IMR-90 (cell line): ENCODE measurements at regions not wholly inside any gene's neighbourhood (a gene's known extent, or its start where the extent isn't known, plus 50 kb on each side); places are given as distances from the start of the nearest gene placed in this dataset.

Experiments used
- ATAC-seq: fragments of 200-7000 bp; cut with Tn5 transposase; 2 replicates; pipeline ENCODE4 v1.9.1; 2020; ENCODE audit warnings: low read depth, mild to moderate bottlenecking, moderate library complexity
- BruUV-seq: library from RNA; stranded (reverse); fragments of 400-500 nt; replicated peaks from 2 replicates; lab custom pipeline; 2021; lab: Mats Ljungman, UMichigan
- CTCF ChIA-PET: fragments of 300-600 bp; formaldehyde crosslinking; extraction: SDS; loops from one replicate; lab custom pipeline; 2021; ENCODE audit warnings: antibody characterized with exemption; lab: Yijun Ruan, JAX
- POLR2A ChIA-PET: fragments of 300-600 bp; sonication (Branson Sonifier 250); formaldehyde crosslinking; loops from one replicate; lab custom pipeline; 2022; ENCODE audit warnings: antibody characterized with exemption; ENCODE audit not compliant: unreplicated experiment; lab: Charles Lee
- DNase-seq: peaks from one replicate; pipeline ENCODE4 v3.0.0; 2013
- H2AFZ ChIP-seq: replicated peaks from 2 replicates; pipeline ENCODE3; 2013; ENCODE audit warnings: low read length, mild to moderate bottlenecking; ENCODE audit not compliant: poor library complexity
- H2AK5ac ChIP-seq: 2 replicates; pipeline ENCODE4 v1.6.1; 2013; ENCODE audit warnings: low read depth, low read length, inconsistent platforms
- H2AK9ac ChIP-seq: replicated peaks from 2 replicates; pipeline ENCODE3; 2013; ENCODE audit warnings: mild to moderate bottlenecking, low read depth, low read length, moderate library complexity; ENCODE audit not compliant: poor library complexity
- H2BK120ac ChIP-seq: 2 replicates; pipeline ENCODE4 v1.6.1; 2013; ENCODE audit warnings: low read depth, low read length, inconsistent platforms
- H2BK15ac ChIP-seq: 3 replicates; pipeline ENCODE4 v1.6.1; 2013; ENCODE audit warnings: low read depth, low read length, inconsistent platforms
- H2BK20ac ChIP-seq: 2 replicates; pipeline ENCODE4 v1.6.1; 2013; ENCODE audit warnings: low read depth, mild to moderate bottlenecking, inconsistent platforms, low read length, moderate library complexity
- H2BK5ac ChIP-seq: 2 replicates; pipeline ENCODE4 v1.6.1; 2013; ENCODE audit warnings: mild to moderate bottlenecking, low read depth, low read length, inconsistent platforms; ENCODE audit not compliant: poor library complexity, severe bottlenecking
- H3K14ac ChIP-seq: replicated peaks from 2 replicates; pipeline ENCODE4 v1.6.1; 2013; ENCODE audit warnings: low read depth, low read length, inconsistent platforms
- H3K18ac ChIP-seq: 2 replicates; pipeline ENCODE4 v1.6.1; 2013; ENCODE audit warnings: low read depth, low read length, control low read depth
- H3K23ac ChIP-seq: 2 replicates; pipeline ENCODE4 v1.6.1; 2013; ENCODE audit warnings: low read depth, low read length, inconsistent platforms
- H3K27ac ChIP-seq: 2 replicates; pipeline ENCODE4 v1.5.1; 2013; ENCODE audit warnings: mild to moderate bottlenecking, control low read depth, low read length; ENCODE audit not compliant: insufficient read depth
- H3K27me3 ChIP-seq: 2 replicates; pipeline ENCODE4 v1.6.1; 2013; ENCODE audit warnings: low read length; ENCODE audit not compliant: control insufficient read depth, insufficient read depth
- H3K36me3 ChIP-seq: 2 replicates; pipeline ENCODE4 v1.6.1; 2013; ENCODE audit warnings: low read length, mixed read lengths; ENCODE audit not compliant: control insufficient read depth, insufficient read depth
- H3K4ac ChIP-seq: 2 replicates; pipeline ENCODE4 v1.6.1; 2013; ENCODE audit warnings: low read depth, low read length, inconsistent platforms
- H3K4me1 ChIP-seq: 2 replicates; pipeline ENCODE4 v1.6.1; 2013; ENCODE audit warnings: low read length, mixed read lengths; ENCODE audit not compliant: control insufficient read depth, insufficient read depth
- H3K4me2 ChIP-seq: 2 replicates; pipeline ENCODE4 v1.6.1; 2013; ENCODE audit warnings: low read depth, mild to moderate bottlenecking, control low read depth, low read length, moderate library complexity
- H3K4me3 ChIP-seq: 2 replicates; pipeline ENCODE4 v1.5.1; 2013; ENCODE audit warnings: low read depth, mild to moderate bottlenecking, control low read depth, low read length, moderate library complexity; ENCODE audit not compliant: insufficient read depth
- H3K56ac ChIP-seq: 2 replicates; pipeline ENCODE4 v1.6.1; 2013; ENCODE audit warnings: low read length, inconsistent platforms; ENCODE audit not compliant: insufficient read depth; ENCODE audit errors: extremely low read depth
- H3K79me1 ChIP-seq, 2 experiments: 2 replicates each; pipeline ENCODE4 v1.6.1; 2013; ENCODE audit warnings: low read length in 2 of 2, inconsistent platforms in 1 of 2, low read depth in 1 of 2
- H3K9ac ChIP-seq: 2 replicates; pipeline ENCODE4 v1.6.1; 2013; ENCODE audit warnings: low read depth, low read length, control low read depth
- H3K9me1 ChIP-seq: 2 replicates; pipeline ENCODE4 v1.6.1; 2013; ENCODE audit warnings: low read length, inconsistent platforms; ENCODE audit not compliant: insufficient read depth
- H3K9me3 ChIP-seq: 2 replicates; pipeline ENCODE4 v1.6.1; 2013; ENCODE audit warnings: low read length; ENCODE audit not compliant: control insufficient read depth, insufficient read depth
- H4K20me1 ChIP-seq: 2 replicates; pipeline ENCODE4 v1.6.1; 2013; ENCODE audit warnings: low read length, inconsistent platforms; ENCODE audit not compliant: insufficient read depth
- H4K5ac ChIP-seq: 2 replicates; pipeline ENCODE4 v1.6.1; 2013; ENCODE audit warnings: mild to moderate bottlenecking, low read depth, low read length, control low read depth
- H4K8ac ChIP-seq, 2 experiments: 2 replicates each; pipeline ENCODE4 v1.6.1; 2013; ENCODE audit warnings: low read depth in 2 of 2, low read length in 2 of 2, control low read depth in 1 of 2, inconsistent platforms in 1 of 2
- H4K91ac ChIP-seq: 2 replicates; pipeline ENCODE4 v1.6.1; 2013; ENCODE audit warnings: low read depth, low read length, inconsistent platforms; ENCODE audit not compliant: insufficient read depth
- BHLHE40 ChIP-seq: fragments of 150-350 bp; IDR thresholded peaks from 2 replicates; pipeline ENCODE4 v1.6.1; 2016; ENCODE audit warnings: mild to moderate bottlenecking, low read depth, low read length
- CEBPB ChIP-seq: IDR thresholded peaks from 2 replicates; pipeline ENCODE4 v1.6.1; 2012; ENCODE audit warnings: low read depth, low read length, improper control_type of control experiment
- CHD1 ChIP-seq: IDR thresholded peaks from 2 replicates; pipeline ENCODE4 v1.6.1; 2012; ENCODE audit warnings: low read depth, low read length, improper control_type of control experiment
- CTCF ChIP-seq: conservative IDR thresholded peaks from 2 replicates; pipeline ENCODE4 v1.5.1; 2012; ENCODE audit warnings: mild to moderate bottlenecking, low read depth, low read length, improper control_type of control experiment
- ELK1 ChIP-seq: fragments of 150-350 bp; IDR thresholded peaks from 2 replicates; pipeline ENCODE4 v1.6.1; 2016; ENCODE audit warnings: low read depth, mild to moderate bottlenecking, low read length, moderate library complexity, borderline replicate concordance
- FOS ChIP-seq: fragments of 150-350 bp; IDR thresholded peaks from 2 replicates; pipeline ENCODE4 v1.6.1; 2016; ENCODE audit warnings: low read depth, low read length
- MAFK ChIP-seq: IDR thresholded peaks from 2 replicates; pipeline ENCODE4 v1.6.1; 2012; ENCODE audit warnings: low read depth, low read length, improper control_type of control experiment
- MAZ ChIP-seq: IDR thresholded peaks from 2 replicates; pipeline ENCODE4 v1.6.1; 2012; ENCODE audit warnings: low read depth, mild to moderate bottlenecking, low read length, improper control_type of control experiment, moderate library complexity, borderline replicate concordance
- MXI1 ChIP-seq: IDR thresholded peaks from 2 replicates; pipeline ENCODE4 v1.6.1; 2012; ENCODE audit warnings: low read depth, mild to moderate bottlenecking, low read length, moderate library complexity, borderline replicate concordance
- NFE2L2 ChIP-seq: fragments of 150-350 bp; IDR thresholded peaks from 2 replicates; pipeline ENCODE4 v1.6.1; 2016; ENCODE audit warnings: low read depth, mild to moderate bottlenecking, low read length
- POLR2A ChIP-seq: IDR thresholded peaks from 2 replicates; pipeline ENCODE4 v1.6.1; 2012; ENCODE audit warnings: mild to moderate bottlenecking, low read depth, low read length
- RAD21 ChIP-seq: IDR thresholded peaks from 2 replicates; pipeline ENCODE4 v1.6.1; 2012; ENCODE audit warnings: low read length, improper control_type of control experiment
- RCOR1 ChIP-seq: IDR thresholded peaks from 2 replicates; pipeline ENCODE4 v1.6.1; 2012; ENCODE audit warnings: mild to moderate bottlenecking, low read length, improper control_type of control experiment; ENCODE audit not compliant: insufficient replicate concordance
- RFX5 ChIP-seq: IDR thresholded peaks from 2 replicates; pipeline ENCODE4 v1.8.0; 2012; ENCODE audit warnings: low read depth, mild to moderate bottlenecking, low read length, moderate library complexity
- SMC3 ChIP-seq: fragments of 150-350 bp; IDR thresholded peaks from 2 replicates; pipeline ENCODE4 v1.6.1; 2016; ENCODE audit warnings: low read depth, mild to moderate bottlenecking, antibody characterized with exemption, low read length, moderate library complexity
- USF2 ChIP-seq: fragments of 150-350 bp; IDR thresholded peaks from 2 replicates; pipeline ENCODE4 v1.6.1; 2017; ENCODE audit warnings: mild to moderate bottlenecking, antibody characterized with exemption, low read length, low read depth
- WGBS, 2 experiments: methylation state at CpG; one replicate each; pipeline versions ENCODE4 v1.1.5 to v1.1.7; 2013; ENCODE audit warnings: missing lambda C conversion rate in 2 of 2; ENCODE audit not compliant: insufficient read length in 1 of 2; ENCODE audit errors: extremely low coverage in 2 of 2; 5-methylcytosine and 5-hydroxymethylcytosine counted together
- dilution Hi-C: fragments of 300-500 bp; cut with HindIII; formaldehyde crosslinking; loops from one replicate; pipeline ENCODE4 v1.14.3; 2018; ENCODE audit warnings: low sequenced_read_pairs; ENCODE audit not compliant: unreplicated experiment
- in situ Hi-C: fragments of 300-500 bp; cut with MboI; formaldehyde crosslinking; loops from 3 replicates; pipeline ENCODE4 v1.14.3; 2019; ENCODE audit warnings: low sequenced_read_pairs, inconsistent platforms, mixed read lengths
- intact Hi-C: fragments of 100-400 bp; cut with micrococcal nuclease; formaldehyde crosslinking; loops from 2 replicates; pipeline ENCODE4 v1.10.0; 2022

GRCh38 chr5:123802298-123802951 is 290.4 kb downstream of the CSNK1G3 start:
- no peaks in the 10 kb centered on the region for H3K79me1 ChIP-seq
- ATAC-seq (no peak), DNase-seq (no peak)
- no peak overlapping the region for H4K5ac ChIP-seq
- H2BK5ac ChIP-seq: no peak overlapping the region
- H2BK15ac ChIP-seq: no peak overlapping the region
- no peak overlapping the region for H3K4me3 ChIP-seq
- no peak overlapping the region for H2BK20ac ChIP-seq
- dilution Hi-C loops: no loop called here
- in situ Hi-C loops: no loop called here
- no peak overlapping the region for H3K4ac ChIP-seq
- H3K27ac ChIP-seq: no peak overlapping the region
- H3K27me3 ChIP-seq: no peaks in the 10 kb centered on the region
- no peaks in the 10 kb centered on the region; the same call in 1 of the 2 replicates for H3K9me1 ChIP-seq
- no peak overlapping the region for H3K23ac ChIP-seq
- ChIA-PET POLR2A (no interaction called here), CTCF (no interaction called here)
- H4K8ac ChIP-seq: no peak overlapping the region
- no peak overlapping the region for H3K9ac ChIP-seq
- intact Hi-C loops: no loop called here
- no peaks in the 10 kb centered on the region for H3K4me1 ChIP-seq
- H2AK5ac ChIP-seq: no peak overlapping the region
- TF ChIP-seq SMC3 (no peak), RAD21 (no peak), NFE2L2 (no peak), CHD1 (no peak), RFX5 (no peak), MXI1 (no peak), BHLHE40 (no peak), MAFK (no peak), CTCF (no peak), FOS (no peak), MAZ (no peak), POLR2A (no peak), CEBPB (no peak), ELK1 (no peak), USF2 (no peak), RCOR1 (no peak)
- H2AK9ac ChIP-seq: no peak overlapping the region
- H2AFZ ChIP-seq: no peak overlapping the region
- no peaks in the 10 kb centered on the region for H4K20me1 ChIP-seq
- no peak overlapping the region for H3K4me2 ChIP-seq
- no peaks in the 10 kb centered on the region for H3K9me3 ChIP-seq
- no peaks in the 10 kb centered on the region for H3K36me3 ChIP-seq
- H3K14ac ChIP-seq: no peak overlapping the region
- no peak overlapping the region for H3K56ac ChIP-seq
- no TSS peak for BruUV-seq
- no peak overlapping the region for H4K91ac ChIP-seq
- no peak overlapping the region for H2BK120ac ChIP-seq
- no peak overlapping the region for H3K18ac ChIP-seq
- no CpG with 5 or more reads among the region's 4 CpGs for WGBS, 2 experiments
